GM21526 (cell line): ENCODE measurements at regions not wholly inside any gene's neighbourhood (a gene's known extent, or its start where the extent isn't known, plus 50 kb on each side); places are given as distances from the start of the nearest gene placed in this dataset.

ENCODE experiments used
- ATAC-seq: cut with Tn5 transposase; IDR thresholded peaks from one replicate; pipeline ENCODE4 v1.9.1; 2021; ENCODE audit warnings: moderate library complexity; ENCODE audit not compliant: unreplicated experiment, low FRiP score

GRCh38 chr3:144067059-144067458, 95.4 kb downstream of the DIPK2A start:
- no peak for ATAC-seq

- ATAC-seq = no peak
Observed at GRCh38 chr3:144073698-144074097, 102.1 kb downstream of the DIPK2A start.

- ATAC-seq = no peak
Observed at GRCh38 chr3:144079634-144080033, 108.0 kb downstream of the DIPK2A start.

GRCh38 chr3:144084929-144085328, 113.3 kb downstream of the DIPK2A start:
- ATAC-seq = no peak

- no peak for ATAC-seq
Observed at GRCh38 chr3:144085964-144086363, 114.3 kb downstream of the DIPK2A start.

- ATAC-seq = no peak
Observed at GRCh38 chr3:144096016-144096415, 124.4 kb downstream of the DIPK2A start.

DNA sequence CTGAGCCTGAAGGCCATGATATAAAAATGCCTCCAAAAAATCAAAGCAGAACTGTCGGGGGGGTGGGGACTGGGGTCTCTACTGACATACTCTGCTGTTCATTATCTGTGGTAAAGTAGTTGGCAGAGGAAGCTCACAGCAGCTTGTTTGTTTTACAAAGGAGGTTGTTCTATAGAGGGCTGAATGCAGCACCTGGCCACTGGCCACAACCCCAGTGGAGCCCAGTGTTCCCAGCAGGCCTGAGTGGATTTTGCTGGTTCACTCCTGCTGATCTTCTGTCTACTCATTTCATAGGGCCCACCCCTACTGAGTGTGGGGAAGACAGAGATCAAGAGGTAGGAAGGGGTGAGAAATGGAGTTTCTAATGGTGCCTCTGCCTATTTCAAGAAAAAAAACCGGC, 125.5 kb downstream of the DIPK2A start:
- ATAC-seq = no peak

GRCh38 chr3:144098691-144099090, 127.1 kb downstream of the DIPK2A start:
- no peak for ATAC-seq

DNA sequence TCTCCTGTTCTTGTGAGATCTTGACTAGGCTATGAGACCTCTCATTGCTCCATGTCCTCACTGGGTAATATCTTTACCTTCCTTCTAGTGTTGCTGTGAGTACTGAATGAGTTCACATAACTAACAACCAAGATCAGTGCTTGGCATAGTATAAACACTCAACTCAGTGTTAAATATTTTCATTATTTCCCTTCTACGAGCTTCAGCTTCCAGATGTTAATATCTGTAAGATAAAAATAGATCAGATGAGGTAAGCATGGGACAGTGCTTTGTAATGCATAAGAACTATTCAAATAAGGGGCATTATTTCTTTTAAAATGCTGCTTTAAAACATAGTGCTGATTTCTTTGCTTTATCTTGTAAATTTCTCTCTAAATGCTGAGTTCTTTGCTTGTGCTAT, 130.8 kb downstream of the DIPK2A start:
- no peak for ATAC-seq

DNA sequence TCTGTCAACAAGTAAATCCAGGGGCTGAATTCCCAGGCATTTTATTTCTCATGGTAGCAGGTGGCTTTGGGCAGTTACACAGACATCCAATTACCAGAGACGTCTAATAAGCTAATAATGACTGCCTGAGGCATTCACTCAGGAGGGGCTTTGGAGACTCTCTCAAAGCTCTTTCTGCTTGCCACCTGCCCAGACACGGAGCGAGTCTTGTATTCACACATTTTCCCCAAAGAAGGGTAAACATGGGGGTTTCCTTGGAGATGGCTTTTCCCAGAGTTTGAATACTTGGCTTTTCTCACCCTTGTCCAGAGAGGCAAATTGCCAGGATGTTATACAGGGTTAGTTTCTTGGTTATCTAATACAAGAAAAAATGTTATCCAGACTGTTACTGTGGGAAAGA, 132.6 kb downstream of the DIPK2A start:
- no peak for ATAC-seq

- no peak for ATAC-seq
Observed at GRCh38 chr3:144104679-144105078, 133.1 kb downstream of the DIPK2A start.

DNA sequence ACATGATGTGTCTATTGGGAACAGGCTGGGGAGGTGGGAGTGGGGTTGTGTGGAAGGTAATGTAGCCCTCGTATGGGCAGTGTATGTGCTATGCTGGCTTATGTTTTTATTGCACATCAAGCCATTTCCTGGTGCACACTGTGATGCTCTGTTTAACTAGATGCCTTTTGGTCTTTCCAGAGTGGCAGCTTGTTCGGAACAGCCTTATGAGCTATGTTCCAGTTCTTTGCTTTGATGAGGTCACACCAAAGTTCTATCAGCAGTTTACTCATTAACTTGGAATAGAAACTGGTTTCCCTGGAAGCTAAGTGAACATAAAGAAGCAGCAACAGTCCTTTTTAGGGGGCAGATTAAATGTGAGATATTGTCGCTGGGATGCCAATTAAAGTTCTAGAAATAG, 133.9 kb downstream of the DIPK2A start:
- no peak for ATAC-seq

GRCh38 chr3:144106970-144107369, 135.3 kb downstream of the DIPK2A start:
- no peak for ATAC-seq

DNA sequence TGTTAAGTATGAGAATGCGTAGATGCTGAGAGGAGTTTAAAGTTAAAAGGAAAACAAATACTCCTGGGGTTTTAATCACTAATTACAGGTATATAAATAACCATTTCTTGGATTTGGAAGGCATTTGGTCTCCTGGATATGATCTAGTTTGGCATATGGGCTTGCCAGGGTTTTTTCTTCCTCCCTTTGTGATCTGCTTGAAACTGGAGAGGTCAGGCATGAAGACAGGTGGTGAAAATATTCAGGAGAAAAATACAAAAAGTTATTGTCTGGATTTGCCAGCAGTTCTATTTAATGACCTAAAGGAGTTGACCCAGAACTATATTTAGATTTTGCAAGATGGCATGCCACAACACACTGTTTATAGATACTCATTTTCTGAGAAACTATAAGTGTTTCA, 136.3 kb downstream of the DIPK2A start:
- ATAC-seq = no peak

GRCh38 chr3:144109944-144110343, 138.3 kb downstream of the DIPK2A start:
- ATAC-seq = peak; percentile 99

GRCh38 chr3:144112036-144112435, 140.4 kb downstream of the DIPK2A start:
- ATAC-seq = no peak

DNA sequence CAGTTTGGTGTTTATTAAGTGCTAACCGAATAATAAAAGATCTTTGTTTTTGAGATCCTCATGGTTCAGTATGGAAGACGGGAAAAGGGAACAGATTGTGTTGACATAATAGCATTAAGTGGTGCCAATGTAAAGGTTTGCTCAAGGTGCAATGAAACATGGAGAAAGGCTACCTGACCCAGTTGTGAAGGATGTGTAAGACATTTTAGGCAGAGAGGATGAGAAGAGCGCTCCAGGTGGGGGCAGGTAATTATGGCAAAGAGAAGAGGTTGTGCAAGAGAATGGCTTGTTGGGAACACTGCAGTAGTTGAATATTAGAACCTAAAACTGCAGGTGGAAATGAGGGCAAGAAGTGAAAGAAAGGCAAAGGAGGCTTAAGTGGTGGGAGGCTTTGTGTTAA, 140.8 kb downstream of the DIPK2A start:
- no peak for ATAC-seq

GRCh38 chr3:144114767-144115166, 143.1 kb downstream of the DIPK2A start:
- no peak for ATAC-seq

DNA sequence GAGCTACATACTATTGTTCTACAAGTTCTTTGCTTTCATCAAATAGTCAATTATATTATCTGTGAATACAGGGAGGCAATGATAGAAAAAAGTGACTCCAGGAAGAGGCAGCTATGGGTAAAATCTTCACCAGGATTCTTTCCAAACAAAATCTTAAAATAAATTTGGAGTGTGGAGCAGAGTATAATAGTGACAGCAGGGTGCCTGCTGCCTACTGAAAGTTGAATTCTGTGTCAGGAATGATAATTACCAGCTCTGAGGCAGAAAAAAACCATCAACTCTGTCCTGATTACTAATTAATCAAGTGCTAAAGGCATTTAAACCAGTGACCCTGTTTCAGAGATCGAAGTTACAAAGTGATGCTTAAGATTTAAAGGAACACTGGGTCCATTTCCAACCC, 148.0 kb downstream of the DIPK2A start:
- ATAC-seq = no peak

DNA sequence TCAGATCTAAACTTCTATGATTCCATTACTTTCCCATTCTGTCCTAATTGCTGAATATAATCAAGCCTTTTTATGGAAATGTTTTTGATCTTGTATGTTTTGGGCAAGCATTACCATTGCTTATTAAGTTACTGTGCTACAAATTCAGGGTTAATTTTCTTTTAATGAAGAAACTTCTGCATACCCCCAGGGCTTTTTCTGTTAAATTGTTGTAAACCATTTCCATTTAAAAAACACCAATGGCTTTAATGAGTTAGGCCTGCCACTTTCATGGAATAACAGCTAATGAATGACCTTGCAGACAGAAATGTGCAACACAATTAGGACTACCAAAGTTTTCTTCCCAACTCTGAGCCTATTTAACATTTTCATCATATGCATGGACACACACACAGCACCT, 150.0 kb downstream of the DIPK2A start:
- no peak for ATAC-seq

- no peak for ATAC-seq
Observed at GRCh38 chr3:144127014-144127413, 155.4 kb downstream of the DIPK2A start.

GRCh38 chr3:144127700-144128099, 156.1 kb downstream of the DIPK2A start:
- ATAC-seq = peak; percentile 6

GRCh38 chr3:144128108-144128892, 156.7 kb downstream of the DIPK2A start:
- ATAC-seq = peak; percentile 99
